Stimulated activated CD4-positive, alpha-beta T cell treated with anti-CD3 and anti-CD28 coated beads, Interleukin-12 subunit alpha, Interleukin-12 subunit beta, amount 100 ng/mL, for 24 hours (primary cell): ENCODE measurements at regions not wholly inside any gene's neighbourhood (a gene's known extent, or its start where the extent isn't known, plus 50 kb on each side); places are given as distances from the start of the nearest gene placed in this dataset.

ENCODE experiments used
- DNase-seq, 2 experiments: peaks; one replicate each; pipeline ENCODE4 v3.0.0-alpha.2; 2020; ENCODE audit warnings: low read depth in 2 of 2

- no peak for DNase-seq
Observed at GRCh38 chr20:24376311-24377099, 92.9 kb upstream of the SYNDIG1 start.

DNA sequence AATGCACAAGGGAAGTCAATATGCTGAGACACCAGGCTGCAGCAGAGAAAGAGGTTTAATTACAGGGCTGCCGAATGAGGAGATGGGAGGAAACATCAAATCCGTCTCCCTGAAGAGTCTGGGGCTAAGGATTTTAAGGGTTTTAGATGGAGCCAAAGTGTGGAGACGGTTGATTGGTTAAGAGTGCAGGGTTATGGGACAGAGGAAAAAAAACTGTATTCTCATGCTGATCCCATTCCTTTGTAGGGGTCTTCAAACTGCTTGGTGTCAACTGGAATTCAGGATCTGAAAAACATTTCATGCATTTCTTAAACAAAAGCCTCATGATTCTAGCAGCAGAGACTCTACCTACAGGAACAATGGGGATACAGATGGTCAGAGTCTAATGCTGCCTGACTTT lies 96.1 kb upstream of the SYNDIG1 start:
- no peak for DNase-seq

DNA sequence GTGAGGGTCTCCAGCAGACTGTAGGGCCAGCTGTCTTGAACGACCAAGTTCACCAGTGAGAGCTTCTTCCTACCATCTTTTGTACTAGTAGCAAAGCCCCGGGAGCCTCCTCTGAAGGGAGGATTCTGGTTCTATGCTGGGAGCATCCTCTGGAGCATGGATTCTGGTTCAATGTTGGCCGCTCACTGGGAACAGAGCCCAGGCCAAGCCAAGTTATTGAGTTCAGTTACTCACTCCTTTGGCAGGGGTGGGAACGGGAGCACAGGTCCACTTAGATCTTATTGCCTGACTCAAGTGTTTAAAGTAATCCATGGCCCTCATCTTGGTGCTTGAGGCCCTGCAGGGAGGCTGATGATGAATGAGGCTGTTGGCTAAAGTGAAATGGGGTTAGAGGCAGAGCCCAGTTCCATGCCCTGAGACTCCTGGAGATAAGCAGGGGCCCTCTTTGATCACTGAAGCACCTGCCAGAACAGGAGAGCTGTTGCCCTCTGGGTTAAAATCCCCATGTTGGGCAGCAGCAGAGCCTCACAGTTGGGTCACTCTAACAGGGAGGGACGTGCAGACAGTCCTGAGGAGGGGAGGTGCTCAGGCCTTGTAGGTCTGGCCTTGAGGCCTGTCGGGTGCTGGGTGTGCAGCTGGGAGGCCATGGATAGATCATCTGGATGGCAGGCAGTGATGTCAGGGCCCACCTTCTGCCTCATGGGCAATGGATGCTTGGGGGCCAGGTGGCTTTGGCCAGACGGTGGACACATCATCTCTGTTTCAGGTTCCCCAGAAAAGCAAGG lies 98.3 kb upstream of the SYNDIG1 start:
- DNase-seq, result no peak

GRCh38 chr20:24370249-24370648 lies 99.2 kb upstream of the SYNDIG1 start:
- DNase-seq, result no peak

- no peak for DNase-seq
Observed at GRCh38 chr20:24368253-24368652, 101.2 kb upstream of the SYNDIG1 start.

GRCh38 chr20:24366336-24367004 lies 103.0 kb upstream of the SYNDIG1 start:
- no peak for DNase-seq

- no peak for DNase-seq
Observed at GRCh38 chr20:24365670-24366069, 103.8 kb upstream of the SYNDIG1 start.

DNA sequence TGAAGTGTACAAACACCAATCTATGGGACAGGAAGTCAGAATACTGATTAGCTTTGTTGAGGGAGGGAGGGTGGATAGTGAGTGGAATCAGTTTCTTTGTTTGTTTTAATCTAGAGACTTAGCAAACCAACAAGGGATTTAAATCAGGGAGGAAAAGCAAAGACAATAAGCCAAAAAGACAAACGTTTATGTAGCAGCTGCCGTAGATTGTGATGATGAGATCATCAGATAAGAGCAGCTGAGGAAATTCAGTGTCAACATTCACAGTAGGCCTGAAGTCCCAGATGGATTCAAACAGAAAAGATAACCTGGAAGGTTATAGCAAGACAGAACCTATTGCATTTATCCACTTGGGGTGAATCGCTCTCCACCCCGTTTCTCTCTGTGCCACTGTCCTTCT lies 104.9 kb upstream of the SYNDIG1 start:
- no peak for DNase-seq

GRCh38 chr20:24363031-24363430 lies 106.4 kb upstream of the SYNDIG1 start:
- DNase-seq, result no peak

- DNase-seq, result no peak
Observed at GRCh38 chr20:24362080-24362479, 107.3 kb upstream of the SYNDIG1 start.

DNA sequence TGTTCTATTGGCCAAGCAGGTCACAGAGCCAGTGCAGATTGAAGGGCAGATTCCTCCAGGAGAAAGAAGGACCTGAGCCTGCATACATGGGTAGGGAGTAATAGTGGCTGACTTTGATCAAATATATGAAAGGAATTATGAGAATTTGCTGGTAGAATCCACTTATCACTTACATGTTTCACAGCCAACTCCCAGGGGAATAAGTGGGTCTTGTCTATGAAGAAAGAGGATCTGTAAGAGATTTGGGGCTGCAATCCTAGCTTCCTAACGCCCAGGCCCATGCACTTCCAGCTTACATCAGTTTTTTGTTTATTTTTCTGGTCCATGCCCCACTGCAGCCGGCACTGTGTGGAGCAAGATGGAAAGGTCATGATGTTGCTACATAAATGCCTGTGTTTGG lies 107.9 kb upstream of the SYNDIG1 start:
- DNase-seq, result no peak

DNA sequence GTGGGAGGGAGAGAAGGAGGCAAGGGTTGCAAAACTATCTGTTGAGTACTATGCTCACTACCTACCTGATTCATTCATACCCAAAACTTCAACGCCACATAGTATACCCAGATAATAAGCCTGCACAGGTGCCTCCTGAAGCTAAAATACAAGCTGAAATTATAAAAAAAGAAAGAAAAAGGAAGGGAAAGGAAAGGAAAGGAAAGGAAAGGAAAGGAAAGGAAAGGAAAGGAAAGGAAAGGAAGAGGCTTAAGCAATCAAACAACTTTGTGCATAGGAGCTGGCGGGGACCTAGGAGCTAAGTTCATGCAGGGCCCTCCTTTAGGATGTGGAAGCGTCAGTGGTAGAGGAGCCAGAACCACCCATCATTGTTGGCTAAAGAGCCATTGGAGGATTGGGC lies 108.9 kb upstream of the SYNDIG1 start:
- no peak for DNase-seq

DNA sequence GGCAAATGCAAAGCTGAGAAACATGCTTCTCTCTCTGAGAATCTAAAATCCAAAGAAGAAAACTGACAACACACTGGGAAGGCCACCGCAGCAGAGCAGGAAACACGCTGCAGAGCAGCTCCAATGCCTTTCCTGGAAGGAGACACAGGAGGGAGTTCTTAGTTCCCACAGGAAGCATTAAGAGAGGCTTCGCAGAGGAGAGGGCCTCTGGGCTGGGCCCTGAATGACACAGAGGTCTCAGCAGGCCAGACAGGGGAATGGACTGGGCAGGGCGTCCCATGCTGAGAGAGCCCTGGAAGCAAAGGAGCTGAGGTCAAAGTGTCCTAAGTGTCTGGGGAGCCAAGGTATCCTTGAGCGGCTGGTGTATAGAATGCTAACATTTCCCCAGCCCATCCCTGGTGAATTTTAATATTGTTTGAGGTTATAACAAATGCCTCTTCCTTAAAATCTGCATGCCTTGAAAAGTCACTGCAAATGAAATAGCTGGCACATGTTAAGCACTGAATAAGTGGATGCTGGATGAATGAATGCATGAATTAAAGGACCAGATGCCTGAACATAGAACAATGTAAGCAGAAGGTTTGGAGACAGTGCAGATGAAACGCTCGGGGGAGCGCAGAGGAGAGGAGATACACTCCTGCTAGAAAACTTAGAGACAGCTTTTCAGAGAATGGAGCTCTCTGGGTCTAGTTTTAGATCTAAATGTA lies 110.0 kb upstream of the SYNDIG1 start:
- DNase-seq, result no peak

GRCh38 chr20:24357931-24358330 lies 111.5 kb upstream of the SYNDIG1 start:
- no peak for DNase-seq

- no peak for DNase-seq
Observed at GRCh38 chr20:24357177-24357576, 112.3 kb upstream of the SYNDIG1 start.

GRCh38 chr20:24353135-24353690 lies 116.2 kb upstream of the SYNDIG1 start:
- DNase-seq, result no peak

GRCh38 chr20:24350923-24351368 lies 118.5 kb upstream of the SYNDIG1 start:
- DNase-seq, result no peak

DNA sequence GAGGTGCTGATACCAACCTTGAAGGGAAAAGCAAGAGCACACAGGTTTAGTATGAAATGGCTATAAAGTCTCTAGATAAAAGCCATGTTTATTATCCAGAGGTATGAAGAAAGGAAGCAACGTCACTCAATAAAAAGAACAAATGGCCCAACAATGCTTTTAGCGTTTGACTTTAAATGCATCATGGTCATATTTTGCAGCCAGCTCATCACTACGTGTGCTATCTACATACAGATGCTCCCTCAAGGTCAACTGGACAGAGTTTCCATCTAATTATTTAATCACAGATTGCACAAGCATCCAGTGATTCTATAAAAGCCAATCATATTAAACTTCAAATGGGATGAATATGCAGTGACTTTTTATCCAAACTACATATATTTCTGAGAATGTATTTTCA lies 127.6 kb upstream of the SYNDIG1 start:
- DNase-seq, result no peak

- DNase-seq, result no peak
Observed at GRCh38 chr20:24340933-24341332, 128.5 kb upstream of the SYNDIG1 start.

DNA sequence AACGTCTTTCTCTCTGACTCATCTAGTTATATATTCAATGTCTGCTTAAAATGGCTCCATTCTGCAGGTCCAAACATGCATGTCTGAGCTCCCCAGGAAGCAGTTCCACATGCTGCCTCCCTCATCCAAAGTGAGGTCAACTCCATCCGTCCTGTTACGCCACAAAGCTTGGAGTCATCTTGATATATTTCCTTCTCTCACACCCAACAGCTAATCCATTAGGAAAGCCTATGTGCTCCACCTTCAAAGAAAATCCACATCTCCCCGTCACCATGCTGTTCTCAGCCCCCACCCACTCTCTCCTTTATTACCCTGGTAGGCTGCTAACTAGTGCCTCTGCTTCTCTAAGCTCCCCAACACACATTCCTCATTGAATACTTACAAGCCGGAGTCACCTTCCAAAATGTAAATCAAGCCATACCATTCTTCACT lies 130.2 kb upstream of the SYNDIG1 start:
- DNase-seq, result no peak

- DNase-seq, result no peak
Observed at GRCh38 chr20:24337551-24337950, 131.9 kb upstream of the SYNDIG1 start.

GRCh38 chr20:24337069-24337468 lies 132.4 kb upstream of the SYNDIG1 start:
- no peak for DNase-seq
